ENCODE measurements at regions not wholly inside any gene's neighbourhood (a gene's known extent, or its start where the extent isn't known, plus 50 kb on each side); places are given as distances from the start of the nearest gene placed in this dataset.

- DNase-seq (ENCODE audit: low read depth) = no peak
- no peak overlapping the region for H3K4me3 ChIP-seq (ENCODE audit: low read depth, low read length)
- no peak for TF ChIP-seq CTCF (IDR thresholded peaks at IDR 0.05; ENCODE audit: low read depth, low read length, missing control alignments)
- in situ Hi-C loops (cut with HindIII; ENCODE audit: low sequenced_read_pairs) = no loop called here
Measured at GRCh38 chr21:16287046-16287445, 557.3 kb downstream of the USP25 start.

GRCh38 chr21:16291296-16291695 is 561.5 kb downstream of the USP25 start:
- no peak for TF ChIP-seq CTCF (IDR thresholded peaks at IDR 0.05; ENCODE audit: low read depth, low read length, missing control alignments)
- in situ Hi-C loops (cut with HindIII; ENCODE audit: low sequenced_read_pairs) = loop anchor here (5.0 kb wide), 1 partner anchor 99 kb away; no protein-coding TSS in a partner anchor
- no peak overlapping the region for H3K4me3 ChIP-seq (ENCODE audit: low read depth, low read length)
- no peak for DNase-seq (ENCODE audit: low read depth)

GRCh38 chr21:16294128-16294527 is 564.3 kb downstream of the USP25 start:
- no peak overlapping the region for H3K4me3 ChIP-seq (ENCODE audit: low read depth, low read length)
- no peak for TF ChIP-seq CTCF (IDR thresholded peaks at IDR 0.05; ENCODE audit: low read depth, low read length, missing control alignments)
- in situ Hi-C loops (cut with HindIII; ENCODE audit: low sequenced_read_pairs) = loop anchor here (5.0 kb wide), 1 partner anchor 102 kb away; no protein-coding TSS in a partner anchor
- DNase-seq (ENCODE audit: low read depth) = no peak

- no peak for TF ChIP-seq CTCF (IDR thresholded peaks at IDR 0.05; ENCODE audit: low read depth, low read length, missing control alignments)
- H3K4me3 ChIP-seq (ENCODE audit: low read depth, low read length) = no peak overlapping the region
- in situ Hi-C loops (cut with HindIII; ENCODE audit: low sequenced_read_pairs) = no loop called here
- no peak for DNase-seq (ENCODE audit: low read depth)
Measured at GRCh38 chr21:16302851-16303282, 573.1 kb downstream of the USP25 start.

- TF ChIP-seq CTCF (IDR thresholded peaks at IDR 0.05; ENCODE audit: low read depth, low read length, missing control alignments) = no peak
- H3K4me3 ChIP-seq (ENCODE audit: low read depth, low read length) = no peak overlapping the region
- DNase-seq (ENCODE audit: low read depth) = no peak
- in situ Hi-C loops (cut with HindIII; ENCODE audit: low sequenced_read_pairs) = no loop called here
Measured at GRCh38 chr21:16304174-16305095, 574.7 kb downstream of the USP25 start.

GRCh38 chr21:16305686-16306085 is 575.9 kb downstream of the USP25 start:
- H3K4me3 ChIP-seq (ENCODE audit: low read depth, low read length) = peak overlapping the region; percentile 46
- DNase-seq (ENCODE audit: low read depth) = peak; percentile 86
- no peak for TF ChIP-seq CTCF (IDR thresholded peaks at IDR 0.05; ENCODE audit: low read depth, low read length, missing control alignments)
- in situ Hi-C loops (cut with HindIII; ENCODE audit: low sequenced_read_pairs) = no loop called here

Measured in astrocyte of the cerebellum (primary cell).